NCI-H1105 (cell line): ENCODE measurements at regions not wholly inside any gene's neighbourhood (a gene's known extent, or its start where the extent isn't known, plus 50 kb on each side); places are given as distances from the start of the nearest gene placed in this dataset.

ENCODE experiments used
- DNase-seq: peaks from one replicate; lab custom pipeline; 2025; lab: John Stamatoyannopoulos, UW

- no peak for DNase-seq
Observed at GRCh38 chr14:36028665-36029064, 147.9 kb downstream of the PTCSC3 start.

GRCh38 chr14:36028218-36028617, 148.3 kb downstream of the PTCSC3 start:
- no peak for DNase-seq

DNA sequence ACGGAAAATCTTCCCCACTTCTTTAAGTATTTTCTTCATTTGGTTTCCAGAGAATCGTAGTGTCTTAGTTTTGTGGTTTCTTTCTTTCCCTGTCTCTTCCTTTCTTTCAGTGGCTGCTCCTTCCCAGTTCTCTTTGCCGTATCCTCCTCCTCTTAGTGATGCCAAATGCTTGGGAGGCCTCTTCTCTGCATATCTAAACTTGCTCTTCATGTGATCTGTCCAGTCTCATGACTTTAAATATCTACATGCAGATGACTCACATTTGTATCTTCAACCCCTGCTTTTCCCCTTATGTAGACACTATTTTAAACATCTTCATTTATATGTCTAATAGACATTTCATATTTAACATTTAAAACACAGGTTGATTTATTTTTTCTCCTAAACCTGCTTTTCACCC, 149.2 kb downstream of the PTCSC3 start:
- no peak for DNase-seq

DNA sequence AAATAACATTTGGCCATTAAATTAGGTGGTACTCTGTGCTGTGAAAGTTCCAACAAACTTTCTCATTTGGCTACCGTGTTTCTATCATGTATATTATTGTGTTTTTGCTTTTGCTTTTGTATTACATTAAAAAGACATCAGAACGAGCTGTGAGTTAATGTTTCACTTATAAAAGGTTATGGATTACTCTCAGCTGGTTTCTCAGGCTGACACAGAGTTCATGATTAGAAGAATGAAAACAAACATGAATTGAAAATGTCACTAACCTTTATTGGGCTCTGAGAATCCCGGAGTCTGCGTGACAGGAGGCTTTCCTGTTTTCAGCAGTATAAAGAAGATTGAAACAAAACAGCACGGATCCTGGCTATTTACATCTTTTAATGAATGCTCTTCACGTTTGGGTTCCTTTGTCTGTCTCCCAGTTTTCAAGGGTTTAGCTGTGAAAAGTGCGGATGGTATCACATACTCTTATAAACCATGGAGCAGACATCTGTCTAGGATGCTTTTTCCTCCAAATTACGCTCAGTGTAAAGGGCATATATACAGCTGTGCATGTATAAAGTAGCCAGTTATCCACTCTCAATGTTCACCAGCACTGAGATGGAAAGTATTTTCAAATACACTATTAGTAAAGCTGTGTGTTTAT, 153.6 kb downstream of the PTCSC3 start:
- DNase-seq: no peak

DNA sequence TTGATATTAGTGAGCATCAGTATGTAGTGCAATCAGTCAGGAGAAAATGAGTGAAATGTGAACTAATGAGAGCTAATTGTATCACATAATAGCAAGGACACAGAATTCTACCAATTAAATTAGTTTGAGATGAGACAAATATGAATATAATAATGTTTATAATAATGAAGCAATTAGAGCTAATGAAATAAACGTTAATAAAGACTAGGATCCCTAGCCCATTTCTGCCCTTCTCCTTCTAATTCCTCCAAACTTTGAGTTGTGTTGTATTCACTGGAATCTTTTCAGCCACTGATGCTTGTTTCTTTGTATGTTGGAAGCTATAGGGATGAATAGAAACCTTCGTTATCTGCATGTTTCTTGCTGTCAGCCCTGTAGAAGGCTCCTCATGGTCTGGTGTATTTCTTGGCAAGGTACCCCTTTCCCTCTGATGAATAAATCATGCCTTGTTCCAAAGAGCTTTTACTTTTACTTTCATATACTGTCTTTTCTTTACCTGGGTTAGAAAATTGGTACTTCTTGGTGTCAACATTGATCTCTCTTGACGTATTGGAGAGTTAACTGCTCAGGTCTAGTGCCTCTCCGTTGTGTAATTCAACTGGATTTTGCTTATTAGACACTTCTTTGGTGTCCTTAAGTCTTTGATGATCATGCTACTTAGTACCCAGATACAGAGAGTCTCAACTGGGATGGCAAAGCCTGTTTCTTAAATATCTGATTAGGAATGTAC, 154.8 kb downstream of the PTCSC3 start:
- no peak for DNase-seq

DNA sequence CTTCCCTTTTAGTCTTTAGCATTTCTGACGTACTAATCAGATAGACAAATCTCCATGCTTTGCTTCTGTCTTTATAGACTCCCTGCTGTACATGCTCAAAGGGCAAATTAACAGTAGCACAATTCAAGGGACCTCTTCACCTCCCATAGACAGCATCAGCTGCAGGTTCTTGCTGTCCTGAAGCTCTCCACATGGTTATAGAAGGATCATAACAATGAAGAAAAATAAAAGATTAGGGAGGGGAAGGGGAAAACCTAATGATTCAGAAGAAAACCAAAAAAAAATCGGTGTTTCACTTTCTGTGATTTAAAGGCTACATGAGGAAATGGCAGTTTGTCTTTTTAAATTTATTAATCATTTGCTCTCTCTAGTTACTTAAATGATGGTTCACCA, 155.5 kb downstream of the PTCSC3 start:
- DNase-seq: no peak

DNA sequence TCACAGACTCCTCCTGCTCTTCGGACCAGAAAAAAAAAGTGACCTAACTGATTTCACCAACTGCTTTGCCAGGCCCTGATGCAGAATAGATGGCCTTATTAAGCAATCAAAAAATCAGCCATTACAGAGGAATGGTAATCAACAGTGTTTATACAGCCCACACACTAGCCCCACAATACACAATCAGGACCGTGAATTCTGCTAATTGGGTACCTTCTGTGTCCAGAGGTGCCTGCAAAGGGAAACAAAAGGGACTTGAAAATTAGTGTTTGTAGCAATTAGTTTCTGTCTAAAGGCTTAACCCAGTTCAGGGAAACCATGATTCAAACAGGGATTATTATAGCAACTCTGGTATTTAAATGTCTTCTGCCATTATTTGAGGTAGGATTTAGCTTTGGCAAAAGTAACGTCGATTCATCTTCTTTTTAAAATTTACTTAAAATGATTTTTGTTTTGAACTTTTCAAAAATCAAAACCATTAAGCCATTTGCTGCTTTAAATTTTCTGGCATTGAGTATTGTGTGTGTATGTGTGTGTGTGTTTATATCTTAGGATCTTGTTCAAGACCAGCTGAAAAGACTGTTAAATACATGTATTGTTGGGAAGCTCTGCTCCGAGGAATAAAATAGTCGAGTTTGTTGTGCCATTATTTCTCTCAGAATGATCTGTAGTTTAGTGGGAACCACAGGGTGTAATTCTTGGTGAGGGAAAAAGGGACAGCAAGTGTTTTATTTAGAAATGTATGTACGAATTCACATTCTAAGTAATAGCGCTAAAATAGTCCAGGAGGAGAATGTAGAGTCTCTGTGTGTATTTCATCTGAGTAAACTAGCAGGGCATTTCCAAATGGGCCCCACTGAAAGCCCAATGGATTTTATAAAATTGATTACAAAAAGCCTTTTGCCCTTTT, 156.1 kb downstream of the PTCSC3 start:
- DNase-seq: peak; percentile 22

- DNase-seq: no peak
Observed at GRCh38 chr14:36019126-36019525, 157.4 kb downstream of the PTCSC3 start.

GRCh38 chr14:36014236-36014635, 162.3 kb downstream of the PTCSC3 start:
- DNase-seq: no peak

- no peak for DNase-seq
Observed at GRCh38 chr14:36013483-36013882, 163.0 kb downstream of the PTCSC3 start.

DNA sequence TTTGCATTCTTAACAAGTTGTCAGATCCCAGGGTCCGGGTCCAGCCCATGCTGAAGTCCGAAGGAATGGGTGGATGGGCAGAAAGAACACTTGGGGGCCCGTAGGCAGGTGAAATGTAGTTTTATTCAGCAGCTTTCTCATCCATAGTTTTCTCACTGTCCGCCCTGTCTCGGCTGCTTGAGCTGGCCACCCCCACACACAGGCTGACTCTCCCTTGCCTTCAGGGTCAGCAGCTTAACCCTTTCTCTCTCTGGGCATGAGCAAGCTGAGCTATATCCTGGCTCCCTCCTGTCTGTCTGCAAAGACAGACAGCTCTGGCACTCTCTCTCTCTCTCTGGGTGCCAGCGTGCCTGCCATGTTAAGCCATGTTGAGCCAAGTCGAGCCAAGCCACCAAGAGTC, 163.9 kb downstream of the PTCSC3 start:
- no peak for DNase-seq

- DNase-seq: no peak
Observed at GRCh38 chr14:36009643-36010042, 166.9 kb downstream of the PTCSC3 start.

GRCh38 chr14:36006623-36007022, 169.9 kb downstream of the PTCSC3 start:
- no peak for DNase-seq

- no peak for DNase-seq
Observed at GRCh38 chr14:36005670-36006069, 170.9 kb downstream of the PTCSC3 start.

DNA sequence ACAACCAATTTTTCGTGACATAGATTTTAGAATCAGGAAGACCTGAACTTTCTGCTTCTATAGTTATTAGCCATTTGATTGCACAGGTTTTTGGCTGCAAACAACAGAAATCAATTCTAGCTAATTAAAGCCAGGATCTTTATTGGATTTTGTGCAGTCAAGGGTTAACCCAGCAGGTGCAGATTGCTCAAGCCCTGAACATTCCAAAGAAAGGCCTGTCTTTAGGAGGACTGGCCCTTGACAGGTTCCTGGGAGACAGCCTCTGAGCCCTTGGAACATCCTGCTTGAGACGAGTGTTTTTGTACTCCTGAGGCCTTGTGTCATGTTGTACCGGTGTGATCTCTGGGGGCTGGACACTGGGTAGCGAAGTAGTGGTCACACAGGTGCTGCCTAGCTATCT, 174.6 kb downstream of the PTCSC3 start:
- no peak for DNase-seq

- no peak for DNase-seq
Observed at GRCh38 chr14:35999294-35999693, 173.2 kb downstream of the BRMS1L start.

DNA sequence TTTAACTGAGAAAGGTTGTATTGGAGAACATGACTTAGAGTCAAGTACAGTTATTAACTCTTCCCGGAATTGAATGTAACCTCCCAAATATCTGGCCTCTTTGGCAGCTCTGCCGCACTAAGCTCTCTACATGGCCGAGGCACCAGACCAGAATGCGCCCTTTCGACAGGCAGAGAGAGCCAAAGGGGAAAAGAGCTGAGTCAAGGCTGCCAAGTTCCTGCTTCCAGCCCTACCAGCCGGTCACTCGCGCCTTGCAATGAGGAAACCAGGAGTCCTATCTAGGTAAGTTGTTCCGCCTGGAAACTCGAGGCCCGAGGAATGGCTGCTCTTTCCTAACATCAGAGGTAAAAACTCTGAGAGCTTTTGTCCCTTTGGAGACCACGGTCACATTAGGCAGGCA, 172.2 kb downstream of the BRMS1L start:
- DNase-seq: no peak

GRCh38 chr14:35993684-35993960, 167.5 kb downstream of the BRMS1L start:
- no peak for DNase-seq

- DNase-seq: peak; percentile 1
Observed at GRCh38 chr14:35992816-35993683, 166.9 kb downstream of the BRMS1L start.

DNA sequence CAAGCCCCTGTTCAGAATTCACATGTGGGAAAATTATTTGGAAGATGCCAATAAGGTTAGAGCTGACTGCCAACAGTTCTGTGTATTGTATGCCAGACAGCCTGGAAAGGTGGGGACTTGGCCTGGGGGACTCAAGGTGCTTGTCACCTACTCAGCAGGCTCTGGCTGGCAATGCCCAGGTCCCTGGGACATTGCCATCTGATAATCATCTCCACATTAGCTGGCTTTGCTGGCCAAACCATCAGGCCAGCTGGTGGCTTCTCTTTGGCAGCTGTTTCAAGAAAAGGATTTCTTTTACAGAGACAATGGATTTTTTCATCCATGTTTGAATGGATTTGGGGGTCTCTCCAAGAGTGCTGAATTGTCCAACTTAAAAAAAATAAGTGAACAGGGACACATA, 165.2 kb downstream of the BRMS1L start:
- DNase-seq: peak; percentile 3

DNA sequence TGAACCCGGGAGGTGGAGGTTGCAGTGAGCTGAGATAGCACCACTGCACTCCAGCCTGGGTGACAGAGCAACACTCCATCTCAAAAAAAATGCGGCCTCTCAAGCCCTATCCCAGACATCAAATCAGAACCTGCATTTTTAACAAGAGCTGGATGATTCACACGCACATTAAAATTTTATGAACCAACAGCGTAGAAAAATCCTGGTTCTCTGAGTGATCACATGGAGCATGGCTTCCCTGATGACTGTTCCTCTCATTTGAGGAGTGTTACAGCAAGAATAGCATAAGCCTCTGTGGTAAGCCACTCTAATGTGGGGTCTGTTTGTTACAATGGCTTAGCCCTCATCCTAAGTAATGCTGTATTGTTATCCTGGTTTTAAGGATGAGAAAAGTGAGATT, 163.6 kb downstream of the BRMS1L start:
- no peak for DNase-seq
